ENCODE measurements at regions not wholly inside any gene's neighbourhood (a gene's known extent, or its start where the extent isn't known, plus 50 kb on each side); places are given as distances from the start of the nearest gene placed in this dataset.

GRCh38 chr21:14785679-14786078 lies 239.6 kb upstream of the SAMSN1 start:
- Histone ChIP-seq H3K9me3 (ENCODE audit: control insufficient read depth in 1 of 2, low read length in 2 of 2) (no peaks in the 10 kb centered on the region), H3K4me3 (ENCODE audit: low read depth in 1 of 2, low read length in 2 of 2) (no peak overlapping the region), H3K27ac (ENCODE audit: low read depth, low read length) (no peak overlapping the region), H3K9ac (ENCODE audit: low read depth in 1 of 2, low read length in 2 of 2) (no peak overlapping the region), H3K4me1 (ENCODE audit: control insufficient read depth in 1 of 2, insufficient read depth in 2 of 2, low read length in 2 of 2) (no peaks in the 10 kb centered on the region), H3K27me3 (ENCODE audit: control insufficient read depth in 1 of 2, insufficient read depth in 2 of 2, low read length in 2 of 2) (no peaks in the 10 kb centered on the region), H3K36me3 (ENCODE audit: control insufficient read depth in 1 of 2, insufficient read depth in 2 of 2, low read length in 2 of 2) (no peaks in the 10 kb centered on the region)

DNA sequence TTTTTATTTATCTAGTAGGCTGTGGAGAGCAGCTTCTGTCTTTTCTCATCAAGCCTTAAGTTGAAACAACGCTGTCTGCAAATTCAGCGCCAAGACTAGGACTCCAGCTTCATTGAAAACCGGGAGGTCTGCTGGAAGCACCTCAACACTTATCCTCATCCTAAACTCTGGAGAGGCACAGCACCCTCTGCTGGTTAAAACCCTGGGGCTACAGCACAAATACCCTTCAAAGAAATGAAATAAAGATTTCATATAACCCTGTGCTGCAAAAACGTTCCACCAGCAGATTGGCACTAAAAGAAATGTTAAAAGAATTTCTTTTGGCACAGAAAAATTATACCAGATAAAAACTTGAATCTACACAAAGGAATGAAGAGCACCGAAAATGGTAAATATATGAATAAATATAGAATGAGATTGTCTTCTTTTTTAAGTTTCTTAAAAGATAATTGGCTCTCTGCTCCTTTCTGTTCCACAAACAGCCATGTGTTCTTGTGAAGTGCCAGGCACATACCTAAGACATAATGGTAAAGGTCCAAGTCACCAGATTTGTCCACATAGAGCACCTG lies 227.7 kb upstream of the SAMSN1 start:
- peaks cover 0 to under 1% of the 10 kb centered on the region in 2 donors for H3K9me3 ChIP-seq (ENCODE audit: control insufficient read depth in 1 of 2, low read length in 2 of 2)
- H3K27me3 ChIP-seq (ENCODE audit: control insufficient read depth in 1 of 2, insufficient read depth in 2 of 2, low read length in 2 of 2), result no peaks in the 10 kb centered on the region
- no peak overlapping the region for H3K9ac ChIP-seq (ENCODE audit: low read depth in 1 of 2, low read length in 2 of 2)
- H3K4me1 ChIP-seq (ENCODE audit: control insufficient read depth in 1 of 2, insufficient read depth in 2 of 2, low read length in 2 of 2), result no peaks in the 10 kb centered on the region
- no peak overlapping the region for H3K4me3 ChIP-seq (ENCODE audit: low read depth in 1 of 2, low read length in 2 of 2)
- H3K36me3 ChIP-seq (ENCODE audit: control insufficient read depth in 1 of 2, insufficient read depth in 2 of 2, low read length in 2 of 2), result no peaks in the 10 kb centered on the region
- no peak overlapping the region for H3K27ac ChIP-seq (ENCODE audit: low read depth, low read length)

DNA sequence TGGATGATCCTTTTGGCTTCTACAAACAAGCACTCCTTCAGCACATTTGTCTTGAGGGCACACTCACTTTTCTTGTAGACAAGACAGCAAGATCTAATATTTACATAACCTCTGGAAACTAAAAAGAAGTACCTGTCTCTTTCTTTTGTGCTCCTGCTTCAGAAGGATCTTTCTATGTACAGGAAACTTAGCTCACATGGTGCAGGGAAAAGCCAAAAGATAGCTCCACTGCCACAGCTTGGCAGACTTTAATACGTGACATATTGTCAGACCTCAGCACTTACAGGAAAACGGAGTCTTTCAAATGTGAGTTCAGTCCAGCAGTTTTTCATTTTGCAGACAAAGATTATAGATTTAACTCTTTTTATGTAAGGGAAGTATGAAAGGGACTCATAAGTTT lies 225.5 kb upstream of the SAMSN1 start:
- no peaks in the 10 kb centered on the region for H3K9me3 ChIP-seq (ENCODE audit: control insufficient read depth in 1 of 2, low read length in 2 of 2)
- H3K4me3 ChIP-seq (ENCODE audit: low read depth in 1 of 2, low read length in 2 of 2), result no peak overlapping the region
- no peaks in the 10 kb centered on the region for H3K36me3 ChIP-seq (ENCODE audit: control insufficient read depth in 1 of 2, insufficient read depth in 2 of 2, low read length in 2 of 2)
- H3K27ac ChIP-seq (ENCODE audit: low read depth, low read length), result no peak overlapping the region
- no peaks in the 10 kb centered on the region for H3K27me3 ChIP-seq (ENCODE audit: control insufficient read depth in 1 of 2, insufficient read depth in 2 of 2, low read length in 2 of 2)
- no peaks in the 10 kb centered on the region for H3K4me1 ChIP-seq (ENCODE audit: control insufficient read depth in 1 of 2, insufficient read depth in 2 of 2, low read length in 2 of 2)
- no peak overlapping the region for H3K9ac ChIP-seq (ENCODE audit: low read depth in 1 of 2, low read length in 2 of 2)

DNA sequence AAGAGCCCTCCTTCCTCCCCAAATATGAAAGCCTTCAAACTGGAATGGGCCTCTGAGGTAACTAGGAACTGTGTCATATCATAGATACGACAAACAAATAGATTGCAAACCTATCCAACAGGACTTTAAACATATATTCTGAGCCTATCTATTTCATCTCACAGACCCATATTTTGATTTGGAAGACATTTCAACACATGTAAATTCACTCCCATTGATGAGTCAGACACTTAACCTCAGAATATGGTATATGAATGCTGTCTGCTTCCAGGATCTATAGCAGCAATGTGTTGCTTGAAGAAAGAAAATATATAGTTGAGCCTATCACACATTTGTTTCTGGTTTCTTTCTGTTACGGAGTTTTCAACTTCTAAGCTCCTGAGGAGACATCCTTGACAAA lies 221.9 kb upstream of the SAMSN1 start:
- no peak overlapping the region for H3K9ac ChIP-seq (ENCODE audit: low read depth in 1 of 2, low read length in 2 of 2)
- H3K9me3 ChIP-seq (ENCODE audit: control insufficient read depth in 1 of 2, low read length in 2 of 2), result no peaks in the 10 kb centered on the region
- H3K4me3 ChIP-seq (ENCODE audit: low read depth in 1 of 2, low read length in 2 of 2), result no peak overlapping the region
- no peaks in the 10 kb centered on the region for H3K4me1 ChIP-seq (ENCODE audit: control insufficient read depth in 1 of 2, insufficient read depth in 2 of 2, low read length in 2 of 2)
- H3K27ac ChIP-seq (ENCODE audit: low read depth, low read length), result no peak overlapping the region
- H3K36me3 ChIP-seq (ENCODE audit: control insufficient read depth in 1 of 2, insufficient read depth in 2 of 2, low read length in 2 of 2), result no peaks in the 10 kb centered on the region
- no peaks in the 10 kb centered on the region for H3K27me3 ChIP-seq (ENCODE audit: control insufficient read depth in 1 of 2, insufficient read depth in 2 of 2, low read length in 2 of 2)

- Histone ChIP-seq H3K9ac (ENCODE audit: low read depth in 1 of 2, low read length in 2 of 2) (no peak overlapping the region), H3K9me3 (ENCODE audit: control insufficient read depth in 1 of 2, low read length in 2 of 2) (no peaks in the 10 kb centered on the region), H3K27ac (ENCODE audit: low read depth, low read length) (no peak overlapping the region), H3K4me1 (ENCODE audit: control insufficient read depth in 1 of 2, insufficient read depth in 2 of 2, low read length in 2 of 2) (peaks cover 0 to 3% of the 10 kb centered on the region in 2 donors), H3K36me3 (ENCODE audit: control insufficient read depth in 1 of 2, insufficient read depth in 2 of 2, low read length in 2 of 2) (no peaks in the 10 kb centered on the region), H3K4me3 (ENCODE audit: low read depth in 1 of 2, low read length in 2 of 2) (no peak overlapping the region), H3K27me3 (ENCODE audit: control insufficient read depth in 1 of 2, insufficient read depth in 2 of 2, low read length in 2 of 2) (no peaks in the 10 kb centered on the region)
Measured at GRCh38 chr21:14767192-14767852, 221.2 kb upstream of the SAMSN1 start.

- H3K9ac ChIP-seq (ENCODE audit: low read depth in 1 of 2, low read length in 2 of 2), result no peak overlapping the region
- H3K4me1 ChIP-seq (ENCODE audit: control insufficient read depth in 1 of 2, insufficient read depth in 2 of 2, low read length in 2 of 2), result peaks cover 0 to 3% of the 10 kb centered on the region in 2 donors
- no peaks in the 10 kb centered on the region for H3K36me3 ChIP-seq (ENCODE audit: control insufficient read depth in 1 of 2, insufficient read depth in 2 of 2, low read length in 2 of 2)
- no peak overlapping the region for H3K27ac ChIP-seq (ENCODE audit: low read depth, low read length)
- H3K27me3 ChIP-seq (ENCODE audit: control insufficient read depth in 1 of 2, insufficient read depth in 2 of 2, low read length in 2 of 2), result no peaks in the 10 kb centered on the region
- no peaks in the 10 kb centered on the region for H3K9me3 ChIP-seq (ENCODE audit: control insufficient read depth in 1 of 2, low read length in 2 of 2)
- H3K4me3 ChIP-seq (ENCODE audit: low read depth in 1 of 2, low read length in 2 of 2), result no peak overlapping the region
Measured at GRCh38 chr21:14766241-14766640, 220.1 kb upstream of the SAMSN1 start.

DNA sequence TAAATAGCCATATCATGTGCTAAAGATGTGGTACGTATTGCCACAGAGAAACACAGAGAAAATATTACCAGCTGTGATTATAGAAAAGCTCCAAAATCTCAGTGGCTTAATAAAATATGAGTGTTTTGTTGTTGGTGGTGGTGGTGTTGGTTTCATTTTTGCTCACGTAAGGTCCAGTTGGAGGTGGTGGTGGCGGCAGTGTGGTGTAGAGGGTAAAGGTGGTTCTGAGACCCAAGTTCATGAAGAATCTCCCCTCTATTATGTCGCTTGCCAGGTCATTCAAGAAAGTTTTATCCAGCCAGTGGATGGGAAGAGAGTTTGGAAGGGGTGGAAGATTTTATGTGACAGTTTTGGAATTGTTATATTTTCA lies 217.6 kb upstream of the SAMSN1 start:
- Histone ChIP-seq H3K27me3 (ENCODE audit: control insufficient read depth in 1 of 2, insufficient read depth in 2 of 2, low read length in 2 of 2) (no peaks in the 10 kb centered on the region), H3K27ac (ENCODE audit: low read depth, low read length) (no peak overlapping the region), H3K9ac (ENCODE audit: low read depth in 1 of 2, low read length in 2 of 2) (no peak overlapping the region), H3K4me1 (ENCODE audit: control insufficient read depth in 1 of 2, insufficient read depth in 2 of 2, low read length in 2 of 2) (peaks cover 0 to 3% of the 10 kb centered on the region in 2 donors), H3K36me3 (ENCODE audit: control insufficient read depth in 1 of 2, insufficient read depth in 2 of 2, low read length in 2 of 2) (no peaks in the 10 kb centered on the region), H3K4me3 (ENCODE audit: low read depth in 1 of 2, low read length in 2 of 2) (no peak overlapping the region), H3K9me3 (ENCODE audit: control insufficient read depth in 1 of 2, low read length in 2 of 2) (no peaks in the 10 kb centered on the region)

GRCh38 chr21:14762734-14763694 lies 216.9 kb upstream of the SAMSN1 start:
- Histone ChIP-seq H3K27me3 (ENCODE audit: control insufficient read depth in 1 of 2, insufficient read depth in 2 of 2, low read length in 2 of 2) (no peaks in the 10 kb centered on the region), H3K9me3 (ENCODE audit: control insufficient read depth in 1 of 2, low read length in 2 of 2) (no peaks in the 10 kb centered on the region), H3K36me3 (ENCODE audit: control insufficient read depth in 1 of 2, insufficient read depth in 2 of 2, low read length in 2 of 2) (no peaks in the 10 kb centered on the region), H3K4me3 (ENCODE audit: low read depth in 1 of 2, low read length in 2 of 2) (peak overlapping the region in 1 of 2 donors; percentile 55), H3K4me1 (ENCODE audit: control insufficient read depth in 1 of 2, insufficient read depth in 2 of 2, low read length in 2 of 2) (peaks cover 0 to 3% of the 10 kb centered on the region in 2 donors), H3K9ac (ENCODE audit: low read depth in 1 of 2, low read length in 2 of 2) (peak overlapping the region; percentile 49 to 53), H3K27ac (ENCODE audit: low read depth, low read length) (peak overlapping the region; percentile 74)

- peaks cover 0 to 3% of the 10 kb centered on the region in 2 donors for H3K4me1 ChIP-seq (ENCODE audit: control insufficient read depth in 1 of 2, insufficient read depth in 2 of 2, low read length in 2 of 2)
- no peaks in the 10 kb centered on the region for H3K9me3 ChIP-seq (ENCODE audit: control insufficient read depth in 1 of 2, low read length in 2 of 2)
- H3K27me3 ChIP-seq (ENCODE audit: control insufficient read depth in 1 of 2, insufficient read depth in 2 of 2, low read length in 2 of 2), result no peaks in the 10 kb centered on the region
- no peaks in the 10 kb centered on the region for H3K36me3 ChIP-seq (ENCODE audit: control insufficient read depth in 1 of 2, insufficient read depth in 2 of 2, low read length in 2 of 2)
- peak overlapping the region in 1 of 2 donors; percentile 55 for H3K4me3 ChIP-seq (ENCODE audit: low read depth in 1 of 2, low read length in 2 of 2)
- peak overlapping the region in 1 of 2 donors; percentile 53 for H3K9ac ChIP-seq (ENCODE audit: low read depth in 1 of 2, low read length in 2 of 2)
- no peak overlapping the region for H3K27ac ChIP-seq (ENCODE audit: low read depth, low read length)
Measured at GRCh38 chr21:14762327-14762726, 216.2 kb upstream of the SAMSN1 start.

DNA sequence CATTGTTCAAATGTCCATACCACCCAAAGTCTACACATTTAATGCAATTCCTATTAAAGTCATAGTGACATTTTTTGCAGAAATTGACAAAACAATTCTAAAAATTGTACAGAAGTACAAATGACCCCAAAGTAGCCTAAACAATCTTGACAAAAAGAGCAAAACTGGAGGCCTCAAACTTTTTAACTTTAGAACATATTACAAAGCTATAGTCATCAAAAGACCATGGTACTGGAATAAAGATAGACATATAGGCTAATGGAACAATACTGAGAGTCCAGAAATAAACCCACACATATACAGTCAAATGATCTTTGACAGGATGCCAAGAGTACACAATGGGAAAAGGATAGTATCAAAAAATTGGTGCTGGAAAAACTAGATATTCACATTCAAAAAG lies 213.2 kb upstream of the SAMSN1 start:
- Histone ChIP-seq H3K36me3 (ENCODE audit: control insufficient read depth in 1 of 2, insufficient read depth in 2 of 2, low read length in 2 of 2) (no peaks in the 10 kb centered on the region), H3K27ac (ENCODE audit: low read depth, low read length) (no peak overlapping the region), H3K27me3 (ENCODE audit: control insufficient read depth in 1 of 2, insufficient read depth in 2 of 2, low read length in 2 of 2) (no peaks in the 10 kb centered on the region), H3K4me1 (ENCODE audit: control insufficient read depth in 1 of 2, insufficient read depth in 2 of 2, low read length in 2 of 2) (peaks cover 0 to 3% of the 10 kb centered on the region in 2 donors), H3K4me3 (ENCODE audit: low read depth in 1 of 2, low read length in 2 of 2) (no peak overlapping the region), H3K9me3 (ENCODE audit: control insufficient read depth in 1 of 2, low read length in 2 of 2) (no peaks in the 10 kb centered on the region), H3K9ac (ENCODE audit: low read depth in 1 of 2, low read length in 2 of 2) (no peak overlapping the region)

Measured in duodenal mucosa (tissue), 2 donors.